ENCODE measurements at regions not wholly inside any gene's neighbourhood (a gene's known extent, or its start where the extent isn't known, plus 50 kb on each side); places are given as distances from the start of the nearest gene placed in this dataset.

- no peak for DNase-seq (ENCODE audit: low read depth in 2 of 2)
Measured at GRCh38 chr10:104505521-104506042, 135.5 kb upstream of the SORCS3 start.

- no peak for DNase-seq (ENCODE audit: low read depth in 2 of 2)
Measured at GRCh38 chr10:104509981-104510380, 131.1 kb upstream of the SORCS3 start.

GRCh38 chr10:104510644-104511043 lies 130.4 kb upstream of the SORCS3 start:
- no peak for DNase-seq (ENCODE audit: low read depth in 2 of 2)

- no peak for DNase-seq (ENCODE audit: low read depth in 2 of 2)
Measured at GRCh38 chr10:104512800-104513199, 128.3 kb upstream of the SORCS3 start.

GRCh38 chr10:104515678-104516199 lies 125.4 kb upstream of the SORCS3 start:
- no peak for DNase-seq (ENCODE audit: low read depth in 2 of 2)

GRCh38 chr10:104516986-104517385 lies 124.1 kb upstream of the SORCS3 start:
- no peak for DNase-seq (ENCODE audit: low read depth in 2 of 2)

GRCh38 chr10:104517946-104518345 lies 123.1 kb upstream of the SORCS3 start:
- no peak for DNase-seq (ENCODE audit: low read depth in 2 of 2)

GRCh38 chr10:104518891-104519290 lies 122.2 kb upstream of the SORCS3 start:
- no peak for DNase-seq (ENCODE audit: low read depth in 2 of 2)

GRCh38 chr10:104520653-104521052 lies 120.4 kb upstream of the SORCS3 start:
- no peak for DNase-seq (ENCODE audit: low read depth in 2 of 2)

- DNase-seq (ENCODE audit: low read depth in 2 of 2), result no peak
Measured at GRCh38 chr10:104521901-104522694, 119.0 kb upstream of the SORCS3 start.

GRCh38 chr10:104526188-104526587 lies 114.9 kb upstream of the SORCS3 start:
- DNase-seq (ENCODE audit: low read depth in 2 of 2), result no peak

GRCh38 chr10:104527013-104527412 lies 114.1 kb upstream of the SORCS3 start:
- DNase-seq (ENCODE audit: low read depth in 2 of 2), result no peak

- DNase-seq (ENCODE audit: low read depth in 2 of 2), result no peak
Measured at GRCh38 chr10:104540181-104540580, 100.9 kb upstream of the SORCS3 start.

- DNase-seq (ENCODE audit: low read depth in 2 of 2), result no peak
Measured at GRCh38 chr10:104541820-104542219, 99.3 kb upstream of the SORCS3 start.

GRCh38 chr10:104546336-104546735 lies 94.8 kb upstream of the SORCS3 start:
- no peak for DNase-seq (ENCODE audit: low read depth in 2 of 2)

GRCh38 chr10:104546756-104547155 lies 94.3 kb upstream of the SORCS3 start:
- no peak for DNase-seq (ENCODE audit: low read depth in 2 of 2)

- no peak for DNase-seq (ENCODE audit: low read depth in 2 of 2)
Measured at GRCh38 chr10:104548090-104548489, 93.0 kb upstream of the SORCS3 start.

GRCh38 chr10:104556831-104557230 lies 84.3 kb upstream of the SORCS3 start:
- DNase-seq (ENCODE audit: low read depth in 2 of 2), result no peak

- DNase-seq (ENCODE audit: low read depth in 2 of 2), result no peak
Measured at GRCh38 chr10:104557966-104558365, 83.1 kb upstream of the SORCS3 start.

GRCh38 chr10:104559935-104560334 lies 81.2 kb upstream of the SORCS3 start:
- DNase-seq (ENCODE audit: low read depth in 2 of 2), result no peak

- no peak for DNase-seq (ENCODE audit: low read depth in 2 of 2)
Measured at GRCh38 chr10:104563051-104563450, 78.0 kb upstream of the SORCS3 start.

- no peak for DNase-seq (ENCODE audit: low read depth in 2 of 2)
Measured at GRCh38 chr10:104563548-104563947, 77.5 kb upstream of the SORCS3 start.

- DNase-seq (ENCODE audit: low read depth in 2 of 2), result no peak
Measured at GRCh38 chr10:104574427-104574826, 66.7 kb upstream of the SORCS3 start.
